GM12878 (cell line): ENCODE measurements at regions not wholly inside any gene's neighbourhood (a gene's known extent, or its start where the extent isn't known, plus 50 kb on each side); places are given as distances from the start of the nearest gene placed in this dataset.

Experiments used
- ATAC-seq: fragments of 200-7000 bp; cut with Tn5 transposase; 3 replicates; pipeline ENCODE4 v1.9.1; 2020; ENCODE audit warnings: mild to moderate bottlenecking, moderate library complexity
- BruUV-seq: library from RNA; stranded (reverse); fragments of 400-500 nt; replicated peaks from 2 replicates; lab custom pipeline; 2021; lab: Mats Ljungman, UMichigan
- CTCF ChIA-PET: fragments of 300-600 bp; sonication (Branson Sonifier 250); formaldehyde crosslinking; extraction: SDS; loops from one replicate; lab custom pipeline; 2021; ENCODE audit warnings: inconsistent platforms; lab: Yijun Ruan, JAX
- POLR2A ChIA-PET: fragments of 350-600 bp; formaldehyde crosslinking; extraction: SDS; loops from one replicate; lab custom pipeline; 2021; ENCODE audit warnings: inconsistent platforms; lab: Charles Lee
- RAD21 ChIA-PET: fragments of 300-600 bp; sonication (Branson Sonifier 250); formaldehyde crosslinking; loops from one replicate; lab custom pipeline; 2023; ENCODE audit warnings: antibody characterized with exemption; ENCODE audit not compliant: unreplicated experiment; lab: Charles Lee
- SMC1A ChIA-PET: fragments of 300-600 bp; sonication (Branson Sonifier 250); formaldehyde crosslinking; loops from one replicate; lab custom pipeline; 2023; ENCODE audit not compliant: unreplicated experiment, uncharacterized antibody; lab: Charles Lee
- DNase-seq: peaks from one replicate; pipeline ENCODE4 v3.0.0-alpha.2; 2011; ENCODE audit warnings: low read depth, low spot score
- FAIRE-seq: peaks from 3 replicates; lab custom pipeline; 2011; peaks lifted over from hg19 to GRCh38; lab: Jason Lieb, UNC
- H2AFZ ChIP-seq: 2 replicates; pipeline ENCODE4 v1.6.0; 2011; ENCODE audit warnings: low read depth, low read length, control low read depth; ENCODE audit not compliant: control insufficient read depth
- H3K27ac ChIP-seq: 2 replicates; pipeline ENCODE4 v1.5.1; 2011; ENCODE audit warnings: control low read depth; ENCODE audit not compliant: control insufficient read depth, insufficient read depth
- H3K27me3 ChIP-seq, 2 experiments: replicated peaks in 1 of 2; 2 replicates each; pipeline versions ENCODE4 v1.6.0 to v1.6.1; 2011; ENCODE audit warnings: low read length in 1 of 2; ENCODE audit not compliant: control insufficient read depth in 2 of 2, insufficient read depth in 2 of 2
- H3K36me3 ChIP-seq, 2 experiments: 2 replicates each; pipeline ENCODE4 v1.5.1; 2011; ENCODE audit warnings: low read length in 1 of 2; ENCODE audit not compliant: control insufficient read depth in 2 of 2, insufficient read depth in 2 of 2
- H3K4me1 ChIP-seq: 2 replicates; pipeline ENCODE4 v1.6.1; 2011; ENCODE audit warnings: mild to moderate bottlenecking, low read length, moderate library complexity, mixed read lengths; ENCODE audit not compliant: control insufficient read depth, insufficient read depth
- H3K4me2 ChIP-seq: 2 replicates; pipeline ENCODE4 v1.6.0; 2011; ENCODE audit warnings: control low read depth; ENCODE audit not compliant: control insufficient read depth, insufficient read depth
- H3K4me3 ChIP-seq: fragments of 200-600 bp; sonication (generic); 2 replicates; pipeline ENCODE4 v1.5.1; 2016
- H3K79me2 ChIP-seq: 2 replicates; pipeline ENCODE4 v1.6.0; 2011; ENCODE audit warnings: low read length; ENCODE audit not compliant: control insufficient read depth, insufficient read depth
- H3K9ac ChIP-seq: 2 replicates; pipeline ENCODE4 v1.8.0; 2011; ENCODE audit warnings: low read length, control low read depth, mixed read lengths; ENCODE audit not compliant: control insufficient read depth, insufficient read depth
- H3K9me3 ChIP-seq: replicated peaks from 3 replicates; pipeline ENCODE4 v1.5.1; 2011; ENCODE audit warnings: mild to moderate bottlenecking, low read length; ENCODE audit not compliant: control insufficient read depth, insufficient read depth
- H4K20me1 ChIP-seq: 2 replicates; pipeline ENCODE4 v1.6.0; 2011; ENCODE audit not compliant: control insufficient read depth, insufficient read depth
- BACH1 ChIP-seq: fragments of 450-650 bp; IDR thresholded peaks from 2 replicates; pipeline ENCODE4 v1.6.1; 2017; ENCODE audit warnings: mild to moderate bottlenecking, borderline replicate concordance
- BMI1 ChIP-seq: fragments of 450-650 bp; IDR thresholded peaks from 2 replicates; pipeline ENCODE4 v1.6.1; 2016; ENCODE audit warnings: mild to moderate bottlenecking, moderate library complexity, borderline replicate concordance
- E2F4 ChIP-seq: IDR thresholded peaks from 2 replicates; pipeline ENCODE4 v1.6.1; 2012; ENCODE audit warnings: low read depth, low read length, improper control_type of control experiment
- HDAC6 ChIP-seq: fragments of 200-600 bp; sonication (generic); IDR thresholded peaks from one replicate; pipeline ENCODE4 v1.8.0; 2017; ENCODE audit warnings: antibody characterized with exemption; ENCODE audit not compliant: unreplicated experiment
- IKZF1 ChIP-seq: fragments of 450-650 bp; conservative IDR thresholded peaks from 2 replicates; pipeline ENCODE4 v1.6.1; 2017; ENCODE audit warnings: antibody characterized with exemption, mild to moderate bottlenecking
- LARP7 ChIP-seq: fragments of 450-650 bp; IDR thresholded peaks from 2 replicates; pipeline ENCODE4 v1.6.1; 2017; ENCODE audit warnings: mild to moderate bottlenecking
- PAX8 ChIP-seq: fragments of 450-650 bp; IDR thresholded peaks from 2 replicates; pipeline ENCODE4 v1.6.1; 2017; ENCODE audit warnings: mild to moderate bottlenecking, moderate library complexity
- SREBF2 ChIP-seq: IDR thresholded peaks from 2 replicates; pipeline ENCODE4 v1.6.1; 2012; ENCODE audit warnings: mild to moderate bottlenecking, low read length
- TCF3 ChIP-seq: IDR thresholded peaks from 2 replicates; pipeline ENCODE4 v1.6.1; 2012; ENCODE audit warnings: low read depth, mild to moderate bottlenecking, low read length, borderline replicate concordance; ENCODE audit not compliant: insufficient read depth
- USF2 ChIP-seq: IDR thresholded peaks from 2 replicates; pipeline ENCODE4 v1.6.1; 2011; ENCODE audit warnings: low read depth, low read length, improper control_type of control experiment, borderline replicate concordance
- ZNF274 ChIP-seq: IDR thresholded peaks from one replicate; pipeline ENCODE4 v1.8.0; 2011; ENCODE audit not compliant: insufficient read length, insufficient read depth
- ZNF622 ChIP-seq: fragments of 450-650 bp; IDR thresholded peaks from 2 replicates; pipeline ENCODE4 v1.6.1; 2017; ENCODE audit warnings: mild to moderate bottlenecking, inconsistent platforms
- WGBS: methylation state at CpG from one replicate; pipeline ENCODE4 v1.1.6; 2016; ENCODE audit warnings: low lambda C conversion rate; ENCODE audit not compliant: insufficient replicate concordance, insufficient coverage; ENCODE audit errors: missing lambda C conversion rate; 5-methylcytosine and 5-hydroxymethylcytosine counted together
- in situ Hi-C: fragments of 300-500 bp; cut with MboI; formaldehyde crosslinking; loops from 9 replicates; pipeline ENCODE4 v1.14.3; 2018; ENCODE audit warnings: mixed read lengths
- intact Hi-C: fragments of 100-400 bp; cut with micrococcal nuclease; formaldehyde crosslinking; loops from one replicate; pipeline ENCODE4 v1.14.2; 2022; ENCODE audit not compliant: unreplicated experiment

- Histone ChIP-seq H3K27ac (no peak overlapping the region), H3K4me1 (no peaks in the 10 kb centered on the region), H3K4me2 (no peak overlapping the region), H4K20me1 (no peaks in the 10 kb centered on the region), H3K27me3 (no peaks in the 10 kb centered on the region), H3K36me3 (no peaks in the 10 kb centered on the region), H3K9me3 (no peaks in the 10 kb centered on the region), H2AFZ (no peak overlapping the region), H3K9ac (no peak overlapping the region), H3K79me2 (no peaks in the 10 kb centered on the region), H3K4me3 (no peak overlapping the region)
- ChIA-PET RAD21 (no interaction called here), SMC1A (no interaction called here), CTCF (no interaction called here), POLR2A (no interaction called here)
- ATAC-seq (no peak), FAIRE-seq (no peak), DNase-seq (no peak)
- WGBS: 87% methylated on average over 41 of the region's 62 CpGs
- TF ChIP-seq USF2 (no peak), HDAC6 (no peak), SREBF2 (no peak), E2F4 (no peak), LARP7 (no peak), BMI1 (no peak), BACH1 (no peak), TCF3 (no peak), IKZF1 (no peak), ZNF274 (no peak), ZNF622 (no peak), PAX8 (no peak)
- BruUV-seq: no TSS peak
- intact Hi-C loops (no loop called here), in situ Hi-C loops (no loop called here)
Observed at GRCh38 chr14:84399296-84399910, 1130.5 kb upstream of the FLRT2 start.
